Progenitor cell of endocrine pancreas (in vitro differentiated cells): ENCODE measurements at regions not wholly inside any gene's neighbourhood (a gene's known extent, or its start where the extent isn't known, plus 50 kb on each side); places are given as distances from the start of the nearest gene placed in this dataset.

Experiments used
- DNase-seq: peaks from one replicate; pipeline ENCODE4 v3.0.0; 2021; ENCODE audit warnings: low spot score; ENCODE audit not compliant: unreplicated experiment
- H3K27ac Mint-ChIP-seq: 2 replicates; pipeline ENCODE4 v1.8.0; 2021; ENCODE audit warnings: mild to moderate bottlenecking, moderate library complexity, mixed read lengths
- H3K27me3 Mint-ChIP-seq: 2 replicates; pipeline ENCODE4 v1.8.0; 2021; ENCODE audit warnings: mixed read lengths
- H3K36me3 Mint-ChIP-seq: 2 replicates; pipeline ENCODE4 v1.8.0; 2022; ENCODE audit warnings: mixed read lengths; ENCODE audit not compliant: insufficient read depth
- H3K4me1 Mint-ChIP-seq: 2 replicates; pipeline ENCODE4 v1.8.0; 2021; ENCODE audit warnings: low read depth, mixed read lengths
- H3K4me3 Mint-ChIP-seq: 2 replicates; pipeline ENCODE4 v1.8.0; 2021; ENCODE audit warnings: low read depth, mild to moderate bottlenecking, moderate library complexity, mixed read lengths
- H3K9me3 Mint-ChIP-seq: 2 replicates; pipeline ENCODE4 v1.8.0; 2021; ENCODE audit warnings: low read depth, mixed read lengths
- CTCF ChIP-seq: fragments of 200-600 bp; sonication (generic); IDR thresholded peaks from one replicate; pipeline ENCODE4 v1.5.0; 2021; ENCODE audit warnings: antibody characterized with exemption, mild to moderate bottlenecking; ENCODE audit not compliant: unreplicated experiment

- peaks cover 3% of the 10 kb centered on the region for H3K9me3 Mint-ChIP-seq
- no peaks in the 10 kb centered on the region for H3K36me3 Mint-ChIP-seq
- no peak overlapping the region for H3K27ac Mint-ChIP-seq
- no peak for DNase-seq
- TF ChIP-seq CTCF, result no peak
- peaks cover 1% of the 10 kb centered on the region for H3K4me1 Mint-ChIP-seq
- no peak overlapping the region for H3K4me3 Mint-ChIP-seq
- peaks cover 9% of the 10 kb centered on the region for H3K27me3 Mint-ChIP-seq
These were observed 161.7 kb downstream of the BTC start for GRCh38 chr4:74632634-74633033.

GRCh38 chr4:74635074-74635473, 159.2 kb downstream of the BTC start:
- peaks cover 5% of the 10 kb centered on the region for H3K27me3 Mint-ChIP-seq
- no peak overlapping the region for H3K27ac Mint-ChIP-seq
- no peaks in the 10 kb centered on the region for H3K36me3 Mint-ChIP-seq
- H3K9me3 Mint-ChIP-seq, result peaks cover 3% of the 10 kb centered on the region
- H3K4me1 Mint-ChIP-seq, result peaks cover 1% of the 10 kb centered on the region
- DNase-seq, result no peak
- TF ChIP-seq CTCF, result no peak
- H3K4me3 Mint-ChIP-seq, result no peak overlapping the region

GRCh38 chr4:74635490-74636123, 158.7 kb downstream of the BTC start:
- no peak for TF ChIP-seq CTCF
- no peaks in the 10 kb centered on the region for H3K9me3 Mint-ChIP-seq
- H3K36me3 Mint-ChIP-seq, result no peaks in the 10 kb centered on the region
- DNase-seq, result no peak
- no peak overlapping the region for H3K4me3 Mint-ChIP-seq
- H3K27ac Mint-ChIP-seq, result no peak overlapping the region
- H3K4me1 Mint-ChIP-seq, result peaks cover 1% of the 10 kb centered on the region
- peaks cover 3% of the 10 kb centered on the region for H3K27me3 Mint-ChIP-seq

- no peaks in the 10 kb centered on the region for H3K4me1 Mint-ChIP-seq
These were observed 156.3 kb downstream of the BTC start for GRCh38 chr4:74638001-74638400.

GRCh38 chr4:74638689-74639088, 155.6 kb downstream of the BTC start:
- Mint-ChIP-seq H3K27ac (no peak overlapping the region), H3K27me3 (no peaks in the 10 kb centered on the region)

More at GRCh38 chr4:74638001-74638400, 156.3 kb downstream of the BTC start:
- DNase-seq, result no peak
- Mint-ChIP-seq H3K9me3 (no peaks in the 10 kb centered on the region), H3K4me3 (no peak overlapping the region), H3K27ac (no peak overlapping the region), H3K36me3 (no peaks in the 10 kb centered on the region), H3K27me3 (peaks cover 3% of the 10 kb centered on the region)
- TF ChIP-seq CTCF, result no peak

More at GRCh38 chr4:74638689-74639088, 155.6 kb downstream of the BTC start:
- Mint-ChIP-seq H3K36me3 (no peaks in the 10 kb centered on the region), H3K4me1 (no peaks in the 10 kb centered on the region), H3K9me3 (no peaks in the 10 kb centered on the region), H3K4me3 (no peak overlapping the region)
- DNase-seq, result no peak
- no peak for TF ChIP-seq CTCF
